HepG2 (cell line): ENCODE measurements at regions not wholly inside any gene's neighbourhood (a gene's known extent, or its start where the extent isn't known, plus 50 kb on each side); places are given as distances from the start of the nearest gene placed in this dataset.

Source experiments
- ARID5B ChIP-seq: IDR thresholded peaks from 2 replicates; pipeline ENCODE4 v1.4.0; 2020; ENCODE audit warnings: mild to moderate bottlenecking, missing genetic modification reagents
- ATF2 ChIP-seq: sonication (generic); formaldehyde crosslinking; IDR thresholded peaks from 2 replicates; pipeline ENCODE4 v1.4.0; 2020; ENCODE audit warnings: missing genetic modification reagents
- ATF3 ChIP-seq: sonication (generic); formaldehyde crosslinking; IDR thresholded peaks from 2 replicates; pipeline ENCODE4 v1.4.0; 2020; ENCODE audit warnings: missing genetic modification reagents
- CEBPB ChIP-seq: IDR thresholded peaks from 2 replicates; pipeline ENCODE4 v1.6.1; 2011; ENCODE audit warnings: low read depth, low read length, improper control_type of control experiment, borderline replicate concordance
- CREB1 ChIP-seq, 2 experiments: fragments of 450-650 bp in 1 of 2; IDR thresholded peaks; 2 replicates each; pipeline ENCODE4 v1.6.1; 2016 to 2017; ENCODE audit warnings: control low read depth in 1 of 2, mild to moderate bottlenecking in 1 of 2, missing compliant biosample characterization in 1 of 2, missing genetic modification characterization in 1 of 2
- FIP1L1 ChIP-seq: fragments of 200-400 bp; formaldehyde crosslinking; IDR thresholded peaks from 2 replicates; pipeline ENCODE4 v1.6.1; 2018; ENCODE audit warnings: low read depth, mild to moderate bottlenecking, low read length, moderate library complexity, borderline replicate concordance; ENCODE audit not compliant: insufficient read depth
- GABPB1 ChIP-seq: IDR thresholded peaks from 2 replicates; pipeline ENCODE4 v1.6.1; 2016; ENCODE audit warnings: mild to moderate bottlenecking, missing genetic modification reagents, moderate library complexity, missing compliant biosample characterization
- HMG20A ChIP-seq: IDR thresholded peaks from 2 replicates; pipeline ENCODE4 v1.6.1; 2016; ENCODE audit warnings: borderline replicate concordance
- HOXA5 ChIP-seq: sonication (generic); formaldehyde crosslinking; IDR thresholded peaks from 2 replicates; pipeline ENCODE4 v1.4.0; 2020; ENCODE audit warnings: missing genetic modification reagents
- MYPOP ChIP-seq: sonication (generic); formaldehyde crosslinking; IDR thresholded peaks from 2 replicates; pipeline ENCODE4 v1.8.1; 2023; ENCODE audit warnings: mild to moderate bottlenecking, moderate library complexity, missing genetic modification reagents
- NRL ChIP-seq: sonication (generic); formaldehyde crosslinking; IDR thresholded peaks from 2 replicates; pipeline ENCODE4 v1.5.0; 2020; ENCODE audit warnings: missing genetic modification reagents, mild to moderate bottlenecking, moderate library complexity, borderline replicate concordance
- SOX6 ChIP-seq, 2 experiments: fragments of 450-650 bp in 1 of 2; sonication (generic) in 1 of 2; formaldehyde crosslinking in 1 of 2; IDR thresholded peaks; 2 replicates each; pipeline versions ENCODE4 v1.4.0 to v1.6.1; 2017 to 2020; ENCODE audit warnings: antibody characterized with exemption in 1 of 2, mild to moderate bottlenecking in 1 of 2, missing genetic modification reagents in 1 of 2
- XRCC5 ChIP-seq: fragments of 200-400 bp; formaldehyde crosslinking; optimal IDR thresholded peaks from 2 replicates; pipeline ENCODE3; 2017; ENCODE audit warnings: mild to moderate bottlenecking, low read length
- ZNF138 ChIP-seq: sonication (generic); formaldehyde crosslinking; IDR thresholded peaks from 2 replicates; pipeline ENCODE4 v1.5.0; 2020; ENCODE audit warnings: mild to moderate bottlenecking, low read depth, missing genetic modification reagents
- ZNF770 ChIP-seq: sonication (generic); formaldehyde crosslinking; IDR thresholded peaks from 2 replicates; pipeline ENCODE4 v1.5.0; 2020; ENCODE audit warnings: mild to moderate bottlenecking, missing genetic modification reagents
- ZNF800 ChIP-seq: sonication (generic); formaldehyde crosslinking; IDR thresholded peaks from 2 replicates; pipeline ENCODE4 v1.4.0; 2020; ENCODE audit warnings: missing genetic modification reagents

- TF ChIP-seq ATF2 (CRISPR knock-in tag) (peak; percentile 52; the same call in 1 of the 2 replicates), CREB1 (IDR thresholded peaks at IDR 0.05) (no peak), CREB1 (CRISPR knock-in tag; IDR thresholded peaks at IDR 0.05) (peak; percentile 31), NRL (peak; percentile 30; the same call in 1 of the 2 replicates), FIP1L1 (no peak), ATF3 (CRISPR knock-in tag) (peak; percentile 78), GABPB1 (peak; percentile 52), CEBPB (peak; percentile 67), ZNF800 (CRISPR knock-in tag) (0 out of 2 replicates have a peak, but pooled peaks have one; percentile 31), HMG20A (CRISPR knock-in tag) (peak; percentile 30; the same call in 1 of the 2 replicates), MYPOP (CRISPR knock-in tag) (peak; percentile 54; the same call in 1 of the 2 replicates), SOX6 (IDR thresholded peaks at IDR 0.05) (no peak), SOX6 (CRISPR knock-in tag; IDR thresholded peaks at IDR 0.05) (peak; percentile 39; the same call in 1 of the 2 replicates), XRCC5 (peak; percentile 30), HOXA5 (CRISPR knock-in tag) (peak; percentile 95), ZNF770 (CRISPR knock-in tag) (peak; percentile 98), ARID5B (peak; percentile 71; the same call in 1 of the 2 replicates), ZNF138 (CRISPR knock-in tag) (no peak)
Measured at GRCh38 chr2:235263205-235264120, 230.4 kb upstream of the AGAP1 start (continued).
